Trophoblast cell (in vitro differentiated cells and primary cell): ENCODE measurements at regions not wholly inside any gene's neighbourhood (a gene's known extent, or its start where the extent isn't known, plus 50 kb on each side); places are given as distances from the start of the nearest gene placed in this dataset.

Source experiments
- DNase-seq, 2 donors: peaks; one replicate each; pipeline ENCODE4 v3.0.0-alpha.2; 2016
- H2AFZ ChIP-seq: 2 replicates; pipeline ENCODE4 v1.6.1; 2013; ENCODE audit warnings: low read length, moderate library complexity, mild to moderate bottlenecking; ENCODE audit not compliant: insufficient read depth, poor library complexity
- H2AK5ac ChIP-seq: 2 replicates; pipeline ENCODE4 v1.6.1; 2013; ENCODE audit warnings: mild to moderate bottlenecking, low read length
- H2BK120ac ChIP-seq: 2 replicates; pipeline ENCODE4 v1.6.1; 2013; ENCODE audit warnings: low read length, mild to moderate bottlenecking, moderate library complexity; ENCODE audit not compliant: insufficient read depth, poor library complexity
- H2BK12ac ChIP-seq: 2 replicates; pipeline ENCODE4 v1.6.1; 2013; ENCODE audit warnings: mild to moderate bottlenecking, low read length, moderate library complexity
- H2BK5ac ChIP-seq: 2 replicates; pipeline ENCODE4 v1.6.1; 2013; ENCODE audit warnings: low read length, low read depth, moderate library complexity, mild to moderate bottlenecking; ENCODE audit not compliant: poor library complexity
- H3K14ac ChIP-seq: 2 replicates; pipeline ENCODE4 v1.6.1; 2013; ENCODE audit warnings: mild to moderate bottlenecking, low read length
- H3K18ac ChIP-seq: 2 replicates; pipeline ENCODE4 v1.6.1; 2013; ENCODE audit warnings: mild to moderate bottlenecking, low read length
- H3K23ac ChIP-seq: 2 replicates; pipeline ENCODE4 v1.6.1; 2013; ENCODE audit warnings: low read length
- H3K27ac ChIP-seq: 2 replicates; pipeline ENCODE4 v1.5.1; 2013; ENCODE audit warnings: low read depth, mild to moderate bottlenecking, inconsistent platforms, low read length, moderate library complexity
- H3K27me3 ChIP-seq: 2 replicates; pipeline ENCODE4 v1.6.1; 2013; ENCODE audit warnings: inconsistent platforms, mild to moderate bottlenecking, low read length, moderate library complexity; ENCODE audit not compliant: insufficient read depth
- H3K36me3 ChIP-seq, 2 experiments: 1 replicate in 1 of 2; 2 replicates in 1 of 2; pipeline ENCODE4 v1.6.1; 2013; ENCODE audit warnings: low read length in 2 of 2, mild to moderate bottlenecking in 2 of 2, moderate library complexity in 1 of 2; ENCODE audit not compliant: insufficient read depth in 2 of 2, control insufficient read depth in 1 of 2
- H3K4ac ChIP-seq: 2 replicates; pipeline ENCODE4 v1.6.1; 2013; ENCODE audit warnings: low read depth, mild to moderate bottlenecking, low read length, moderate library complexity
- H3K4me1 ChIP-seq, 2 experiments: 1 replicate in 1 of 2; 2 replicates in 1 of 2; pipeline ENCODE4 v1.6.1; 2013; ENCODE audit warnings: low read length in 2 of 2, mild to moderate bottlenecking in 2 of 2, moderate library complexity in 1 of 2; ENCODE audit not compliant: insufficient read depth in 2 of 2, control insufficient read depth in 1 of 2
- H3K4me2 ChIP-seq: 2 replicates; pipeline ENCODE4 v1.6.1; 2013; ENCODE audit warnings: inconsistent platforms, mild to moderate bottlenecking, low read length, moderate library complexity
- H3K4me3 ChIP-seq: 2 replicates; pipeline ENCODE4 v1.5.1; 2013; ENCODE audit warnings: mild to moderate bottlenecking, low read depth, low read length, inconsistent platforms
- H3K79me1 ChIP-seq: one replicate; pipeline ENCODE4 v1.6.1; 2013; ENCODE audit warnings: low read length
- H3K79me2 ChIP-seq: 2 replicates; pipeline ENCODE4 v1.6.1; 2013; ENCODE audit warnings: low read length, mild to moderate bottlenecking; ENCODE audit not compliant: control insufficient read depth, insufficient read depth, poor library complexity
- H3K9ac ChIP-seq: 2 replicates; pipeline ENCODE4 v1.6.1; 2013; ENCODE audit warnings: mild to moderate bottlenecking, low read length
- H3K9me3 ChIP-seq: 2 replicates; pipeline ENCODE4 v1.6.1; 2013; ENCODE audit warnings: low read depth, mild to moderate bottlenecking, control low read depth, inconsistent platforms, low read length; ENCODE audit not compliant: insufficient read depth
- H4K12ac ChIP-seq: 2 replicates; pipeline ENCODE4 v1.6.1; 2013; ENCODE audit warnings: low read depth, mild to moderate bottlenecking, low read length, moderate library complexity
- H4K8ac ChIP-seq: 2 replicates; pipeline ENCODE4 v1.6.1; 2013; ENCODE audit warnings: low read depth, mild to moderate bottlenecking, low read length, moderate library complexity
- H4K91ac ChIP-seq: one replicate; pipeline ENCODE4 v1.6.1; 2013; ENCODE audit warnings: low read depth, mild to moderate bottlenecking, low read length, moderate library complexity
- WGBS: extraction: QIAGEN DNeasy Blood & Tissue Kit; methylation state at CpG from one replicate; pipeline ENCODE4 v1.1.7; 2013; ENCODE audit warnings: missing lambda C conversion rate; ENCODE audit not compliant: insufficient read length, insufficient coverage; ENCODE audit errors: extremely low coverage; 5-methylcytosine and 5-hydroxymethylcytosine counted together

- Histone ChIP-seq H4K12ac (no peak overlapping the region), H3K23ac (no peak overlapping the region), H3K9ac (no peak overlapping the region), H2BK12ac (no peak overlapping the region), H4K91ac (no peak overlapping the region), H3K79me1 (no peaks in the 10 kb centered on the region), H3K79me2 (no peaks in the 10 kb centered on the region), H3K4me1 (no peaks in the 10 kb centered on the region), H4K8ac (no peak overlapping the region), H3K36me3 (no peaks in the 10 kb centered on the region), H2BK120ac (no peak overlapping the region), H3K18ac (no peak overlapping the region), H3K9me3 (peaks cover 5% of the 10 kb centered on the region), H3K4me2 (no peak overlapping the region), H2BK5ac (no peak overlapping the region), H3K4ac (no peak overlapping the region), H3K4me3 (no peak overlapping the region), H2AK5ac (no peak overlapping the region), H3K27me3 (peaks cover 61% of the 10 kb centered on the region), H3K14ac (no peak overlapping the region), H3K27ac (no peak overlapping the region), H2AFZ (no peak overlapping the region)
- DNase-seq, result no peak
- WGBS, result no CpG with 5 or more reads among the region's 6 CpGs
Measured at GRCh38 chr6:41416501-41416837, 81.1 kb downstream of the NCR2 start.

- Histone ChIP-seq H4K91ac (no peak overlapping the region), H3K4ac (no peak overlapping the region), H2BK5ac (no peak overlapping the region), H3K4me3 (no peak overlapping the region), H3K27me3 (peaks cover 46% of the 10 kb centered on the region), H3K4me1 (no peaks in the 10 kb centered on the region), H3K23ac (no peak overlapping the region), H2AFZ (no peak overlapping the region), H3K79me2 (no peaks in the 10 kb centered on the region), H3K79me1 (no peaks in the 10 kb centered on the region), H3K27ac (no peak overlapping the region), H3K9me3 (peaks cover 5% of the 10 kb centered on the region), H4K8ac (no peak overlapping the region), H2AK5ac (no peak overlapping the region), H3K9ac (no peak overlapping the region), H3K4me2 (no peak overlapping the region), H2BK12ac (no peak overlapping the region), H4K12ac (no peak overlapping the region), H3K18ac (no peak overlapping the region), H2BK120ac (no peak overlapping the region), H3K14ac (no peak overlapping the region), H3K36me3 (no peaks in the 10 kb centered on the region)
- WGBS, result no CpG with 5 or more reads among the region's 2 CpGs
- no peak for DNase-seq
Measured at GRCh38 chr6:41418741-41419140, 83.3 kb downstream of the NCR2 start.

- H3K27me3 ChIP-seq, result peaks cover 42% of the 10 kb centered on the region
- H3K79me2 ChIP-seq, result no peaks in the 10 kb centered on the region
- no peak overlapping the region for H3K4ac ChIP-seq
- H3K9me3 ChIP-seq, result peaks cover 5% of the 10 kb centered on the region
- H4K12ac ChIP-seq, result no peak overlapping the region
- no peak overlapping the region for H2BK120ac ChIP-seq
- H3K18ac ChIP-seq, result no peak overlapping the region
- H4K91ac ChIP-seq, result no peak overlapping the region
- H3K27ac ChIP-seq, result no peak overlapping the region
- no peak overlapping the region for H3K9ac ChIP-seq
- H3K4me3 ChIP-seq, result no peak overlapping the region
- no peaks in the 10 kb centered on the region for H3K36me3 ChIP-seq
- H3K4me1 ChIP-seq, result no peaks in the 10 kb centered on the region
- no peak for DNase-seq
- H2BK12ac ChIP-seq, result no peak overlapping the region
- no peak overlapping the region for H3K14ac ChIP-seq
- no CpG with 5 or more reads among the region's 3 CpGs for WGBS
- no peak overlapping the region for H2AFZ ChIP-seq
- H2AK5ac ChIP-seq, result no peak overlapping the region
- no peak overlapping the region for H4K8ac ChIP-seq
- H3K23ac ChIP-seq, result no peak overlapping the region
- no peak overlapping the region for H2BK5ac ChIP-seq
- H3K79me1 ChIP-seq, result no peaks in the 10 kb centered on the region
- H3K4me2 ChIP-seq, result no peak overlapping the region
Measured at GRCh38 chr6:41419385-41419784, 84.0 kb downstream of the NCR2 start.

- no peaks in the 10 kb centered on the region for H3K36me3 ChIP-seq
- H3K27me3 ChIP-seq, result peaks cover 34% of the 10 kb centered on the region
- no peak overlapping the region for H2AK5ac ChIP-seq
- no CpG with 5 or more reads among the region's 4 CpGs for WGBS
- H3K27ac ChIP-seq, result no peak overlapping the region
- no peak overlapping the region for H4K8ac ChIP-seq
- H3K18ac ChIP-seq, result no peak overlapping the region
- no peak overlapping the region for H2BK120ac ChIP-seq
- H3K23ac ChIP-seq, result no peak overlapping the region
- no peak overlapping the region for H2BK12ac ChIP-seq
- no peak overlapping the region for H3K9ac ChIP-seq
- DNase-seq, result no peak
- H3K4me2 ChIP-seq, result no peak overlapping the region
- H3K4ac ChIP-seq, result no peak overlapping the region
- peaks cover 5% of the 10 kb centered on the region for H3K9me3 ChIP-seq
- H4K91ac ChIP-seq, result no peak overlapping the region
- H3K4me3 ChIP-seq, result no peak overlapping the region
- no peak overlapping the region for H4K12ac ChIP-seq
- H2AFZ ChIP-seq, result no peak overlapping the region
- no peak overlapping the region for H2BK5ac ChIP-seq
- H3K14ac ChIP-seq, result no peak overlapping the region
- H3K79me2 ChIP-seq, result no peaks in the 10 kb centered on the region
- no peaks in the 10 kb centered on the region for H3K4me1 ChIP-seq
- no peaks in the 10 kb centered on the region for H3K79me1 ChIP-seq
Measured at GRCh38 chr6:41420186-41420585, 84.8 kb downstream of the NCR2 start.
